ENCODE measurements at regions not wholly inside any gene's neighbourhood (a gene's known extent, or its start where the extent isn't known, plus 50 kb on each side); places are given as distances from the start of the nearest gene placed in this dataset.

GRCh38 chr14:25308244-25308643 is 258.3 kb upstream of the STXBP6 start:
- TF ChIP-seq CTCF (IDR thresholded peaks at IDR 0.05) (no peak), POLR2A (IDR thresholded peaks at IDR 0.05) (no peak)

Measured in lower leg skin (tissue), 3 donors.